Heart left ventricle (tissue), 13 donors: ENCODE measurements at regions not wholly inside any gene's neighbourhood (a gene's known extent, or its start where the extent isn't known, plus 50 kb on each side); places are given as distances from the start of the nearest gene placed in this dataset.

Source experiments
- CTCF ChIP-seq, 12 donors: fragments of 200-600 bp; sonication (generic) in 4 of 12; IDR thresholded peaks; one replicate each; pipeline versions ENCODE4 v1.5.0 to v1.8.0; 2018 to 2022; ENCODE audit warnings: antibody characterized with exemption in 12 of 12, mild to moderate bottlenecking in 5 of 12
- POLR2A ChIP-seq, 2 donors: fragments of 450-650 bp; IDR thresholded peaks; one replicate each; pipeline ENCODE4 v1.6.1; 2017; ENCODE audit warnings: antibody characterized with exemption in 2 of 2, mild to moderate bottlenecking in 2 of 2, moderate library complexity in 2 of 2
- donor health status: ischemic (EF 13 %, LVEDD 7.1; RV severe dilation, severe dysfunction).
- donor health status: DM: no; HTN: yes; CAD: no.
- donor health status: DM: no; HTN: no; CAD: no.
- donor health status: ischemic (EF 25% LVEDD 6.9; RV normal size, moderate dysfunction).
- donor health status: ischemic (EF 25% LVEDD 5.7; RV mildly dilated, moderate dysfunction).
- donor health status: ischemic (EF 35%, LVEDD 5.7; RV mildly dilated, moderate dysfunction).
- donor health status: nonischemic (EF 11% LVEDD 7.7; RV severe dilation, severe dysfunction).
- donor health status: DM: yes; HTN: yes; CAD: no.
- donor health status: PGD.
- donor health status: ischemic (EF 29% LVEDD 5.4; RV normal size, mild dysfunction).
- donor health status: nonischemic (EF 23%, LVEDD 6.1; RV moderate dilation, normal function).

- TF ChIP-seq CTCF (IDR thresholded peaks at IDR 0.05) = no peak
- no peak for TF ChIP-seq POLR2A (IDR thresholded peaks at IDR 0.05)
Observed at GRCh38 chr12:97321621-97322020, 141.0 kb upstream of the RMST start.
